HL-60 (cell line): ENCODE measurements at regions not wholly inside any gene's neighbourhood (a gene's known extent, or its start where the extent isn't known, plus 50 kb on each side); places are given as distances from the start of the nearest gene placed in this dataset.

ENCODE experiments used
- GABPA ChIP-seq: IDR thresholded peaks from 2 replicates; pipeline ENCODE4 v1.6.1; 2012; ENCODE audit warnings: low read depth
- POLR2AphosphoS5 ChIP-seq: IDR thresholded peaks from 2 replicates; pipeline ENCODE4 v1.6.1; 2012; ENCODE audit warnings: low read depth
- SPI1 ChIP-seq: IDR thresholded peaks from 2 replicates; pipeline ENCODE4 v1.6.1; 2012; ENCODE audit warnings: low read depth, mild to moderate bottlenecking, borderline replicate concordance
- TF ChIP-seq, protein P1 (sequence below): IDR thresholded peaks from one replicate; pipeline ENCODE4 v1.5.1; 2011; ENCODE audit warnings: low read length, control low read depth, inconsistent platforms; ENCODE audit not compliant: insufficient read depth

DNA sequence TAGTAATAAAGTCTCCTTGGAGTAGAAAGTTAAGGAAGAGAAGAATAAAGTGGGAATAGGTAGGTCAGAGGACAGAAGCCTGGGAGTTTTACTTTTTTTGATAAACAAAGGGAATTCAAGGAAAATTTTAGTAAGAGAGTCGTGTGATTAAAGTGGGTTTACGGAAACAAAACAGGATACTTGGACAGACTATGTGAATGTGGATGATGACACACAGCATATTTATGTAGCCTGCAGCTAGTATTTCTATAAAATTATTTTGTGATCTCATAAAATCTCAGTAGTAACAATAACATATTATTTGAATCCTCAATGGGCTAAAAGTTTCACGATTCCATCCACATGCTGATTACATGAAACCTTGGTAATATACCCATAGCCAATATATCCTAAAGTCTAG, 450.7 kb upstream of the PIK3C3 start:
- TF ChIP-seq, protein P1, sequence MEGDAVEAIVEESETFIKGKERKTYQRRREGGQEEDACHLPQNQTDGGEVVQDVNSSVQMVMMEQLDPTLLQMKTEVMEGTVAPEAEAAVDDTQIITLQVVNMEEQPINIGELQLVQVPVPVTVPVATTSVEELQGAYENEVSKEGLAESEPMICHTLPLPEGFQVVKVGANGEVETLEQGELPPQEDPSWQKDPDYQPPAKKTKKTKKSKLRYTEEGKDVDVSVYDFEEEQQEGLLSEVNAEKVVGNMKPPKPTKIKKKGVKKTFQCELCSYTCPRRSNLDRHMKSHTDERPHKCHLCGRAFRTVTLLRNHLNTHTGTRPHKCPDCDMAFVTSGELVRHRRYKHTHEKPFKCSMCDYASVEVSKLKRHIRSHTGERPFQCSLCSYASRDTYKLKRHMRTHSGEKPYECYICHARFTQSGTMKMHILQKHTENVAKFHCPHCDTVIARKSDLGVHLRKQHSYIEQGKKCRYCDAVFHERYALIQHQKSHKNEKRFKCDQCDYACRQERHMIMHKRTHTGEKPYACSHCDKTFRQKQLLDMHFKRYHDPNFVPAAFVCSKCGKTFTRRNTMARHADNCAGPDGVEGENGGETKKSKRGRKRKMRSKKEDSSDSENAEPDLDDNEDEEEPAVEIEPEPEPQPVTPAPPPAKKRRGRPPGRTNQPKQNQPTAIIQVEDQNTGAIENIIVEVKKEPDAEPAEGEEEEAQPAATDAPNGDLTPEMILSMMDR, result no peak
- no peak for TF ChIP-seq POLR2AphosphoS5
- TF ChIP-seq GABPA, result no peak
- no peak for TF ChIP-seq SPI1
